Gastroesophageal sphincter (tissue), 3 donors: ENCODE measurements at regions not wholly inside any gene's neighbourhood (a gene's known extent, or its start where the extent isn't known, plus 50 kb on each side); places are given as distances from the start of the nearest gene placed in this dataset.
A peak's percentile ranks its signal among the peaks of the same experiment; 100 is the strongest.

Experiments
- CTCF ChIP-seq, 4 experiments: fragments of 200-600 bp in 2 of 4; fragments of 450-650 bp in 2 of 4; sonication (generic) in 1 of 4; IDR thresholded peaks; one replicate each; pipeline ENCODE4 v1.5.1; 2017 to 2019; ENCODE audit warnings: antibody characterized with exemption in 4 of 4, mild to moderate bottlenecking in 2 of 4, moderate library complexity in 2 of 4
- EP300 ChIP-seq: sonication (generic); formaldehyde crosslinking; IDR thresholded peaks from one replicate; pipeline ENCODE4 v1.6.1; 2017; ENCODE audit warnings: antibody characterized with exemption, mild to moderate bottlenecking
- POLR2A ChIP-seq, 2 donors: fragments of 450-650 bp; IDR thresholded peaks; one replicate each; pipeline ENCODE4 v1.6.1; 2017; ENCODE audit warnings: antibody characterized with exemption in 2 of 2, mild to moderate bottlenecking in 2 of 2, moderate library complexity in 1 of 2
- POLR2AphosphoS5 ChIP-seq: sonication (generic); formaldehyde crosslinking; IDR thresholded peaks from one replicate; pipeline ENCODE4 v1.6.1; 2017; ENCODE audit warnings: antibody characterized with exemption

GRCh38 chr21:17461014-17461413 lies 51.8 kb upstream of the CXADR start:
- TF ChIP-seq CTCF (IDR thresholded peaks at IDR 0.05), result no peak
- no peak for TF ChIP-seq POLR2A (IDR thresholded peaks at IDR 0.05)
- TF ChIP-seq EP300, result no peak
- peak; percentile 63 for TF ChIP-seq POLR2AphosphoS5
